Spleen (tissue), 7 donors: ENCODE measurements at regions not wholly inside any gene's neighbourhood (a gene's known extent, or its start where the extent isn't known, plus 50 kb on each side); places are given as distances from the start of the nearest gene placed in this dataset.

ENCODE experiments used
- CTCF ChIP-seq, 11 experiments: fragments of 200-600 bp in 7 of 11; fragments of 450-650 bp in 4 of 11; sonication (generic) in 4 of 11; IDR thresholded peaks in 8 of 11; conservative IDR thresholded peaks in 3 of 11; 1 replicate in 7 of 11; 2 replicates in 4 of 11; pipeline versions ENCODE4 v1.4.0 to v1.8.0; 2016 to 2021; ENCODE audit warnings: antibody characterized with exemption in 11 of 11, inconsistent platforms in 4 of 11, mild to moderate bottlenecking in 1 of 11
- POLR2AphosphoS5 ChIP-seq, 3 donors: sonication (generic); formaldehyde crosslinking; IDR thresholded peaks; one replicate each; pipeline ENCODE4 v1.5.1; 2017; ENCODE audit warnings: antibody characterized with exemption in 3 of 3
- donor health status: DM: no; HTN: no; CAD: no; lungs with moderate emphysema.
- donor health status: DM: no; HTN: no; CAD: no.
- donor health status: DM: no; HTN: no; CAD: no.

- TF ChIP-seq CTCF (IDR thresholded peaks at IDR 0.05 in 8 of 11, conservative IDR thresholded peaks at IDR 0.05 in 3 of 11) (no peak), POLR2AphosphoS5 (IDR thresholded peaks at IDR 0.05) (no peak)
These were observed 318.1 kb upstream of the NT5C1B start for GRCh38 chr2:18907508-18907907.
